ENCODE measurements at regions not wholly inside any gene's neighbourhood (a gene's known extent, or its start where the extent isn't known, plus 50 kb on each side); places are given as distances from the start of the nearest gene placed in this dataset.
A peak's percentile ranks its signal among the peaks of the same experiment; 100 is the strongest.
"Not testable (repeated sequence)": the region's sequence is repeated elsewhere in the genome, so short reads cannot be mapped to it uniquely, and the experiment has no call there.

DNA sequence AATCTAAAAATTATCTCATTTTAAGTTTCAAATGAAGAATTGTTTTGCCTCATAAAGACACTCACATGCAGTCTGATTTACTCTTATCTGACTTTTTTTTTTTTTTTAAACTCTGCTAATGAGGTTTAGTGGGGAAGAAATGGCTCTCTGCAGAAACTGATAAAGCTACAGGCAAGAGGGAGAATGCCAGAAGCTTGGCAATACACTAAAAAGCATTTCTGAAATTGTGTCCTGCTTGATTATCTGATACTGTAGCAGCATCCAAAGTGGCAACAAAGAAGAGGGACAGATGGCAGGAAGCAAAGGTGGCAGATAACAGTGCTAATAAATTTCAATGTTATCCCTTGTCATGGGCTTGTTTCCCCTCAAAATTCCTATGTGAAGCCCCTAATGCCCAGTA, 1744.9 kb downstream of the NCAM2 start:
- no peak for DNase-seq

DNA sequence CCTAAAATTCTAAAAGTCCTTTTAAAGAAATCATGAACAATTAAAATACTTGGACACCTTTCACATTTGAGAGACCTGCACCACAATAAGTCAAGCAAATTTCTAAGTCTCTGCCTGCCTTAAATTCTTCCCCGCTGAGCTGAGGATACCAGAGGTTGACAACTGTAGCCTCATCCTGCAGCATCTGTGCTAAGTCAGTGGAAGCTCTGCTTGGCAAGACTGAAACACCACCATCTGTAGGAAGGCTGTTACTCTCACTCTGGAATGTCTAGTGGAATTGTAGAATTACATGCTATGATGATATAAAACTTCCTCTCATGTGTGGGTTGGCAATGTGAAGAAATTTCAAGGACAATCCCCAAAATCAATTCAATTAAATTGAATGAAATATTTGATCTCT, 1756.5 kb downstream of the NCAM2 start:
- DNase-seq, result peak; percentile 10

DNA sequence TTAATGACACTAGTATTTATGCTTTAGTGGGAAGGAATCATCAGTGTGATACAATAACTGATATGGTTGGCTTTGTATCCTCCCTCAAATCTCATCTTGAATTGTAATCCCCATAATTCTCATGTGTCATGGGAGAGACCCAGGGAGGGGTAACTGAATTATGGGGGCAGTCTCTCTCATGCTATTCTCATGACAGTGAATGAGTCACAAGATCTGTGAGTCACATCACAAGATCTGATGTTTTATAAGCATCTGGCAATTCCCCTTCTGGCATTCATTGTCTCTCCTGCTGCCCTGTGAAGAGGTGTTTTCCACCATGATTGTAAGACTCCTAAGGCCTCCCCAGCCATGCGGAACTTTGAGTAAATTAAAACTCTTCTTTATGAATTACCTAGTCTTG, 1760.3 kb downstream of the NCAM2 start:
- no peak for DNase-seq

DNA sequence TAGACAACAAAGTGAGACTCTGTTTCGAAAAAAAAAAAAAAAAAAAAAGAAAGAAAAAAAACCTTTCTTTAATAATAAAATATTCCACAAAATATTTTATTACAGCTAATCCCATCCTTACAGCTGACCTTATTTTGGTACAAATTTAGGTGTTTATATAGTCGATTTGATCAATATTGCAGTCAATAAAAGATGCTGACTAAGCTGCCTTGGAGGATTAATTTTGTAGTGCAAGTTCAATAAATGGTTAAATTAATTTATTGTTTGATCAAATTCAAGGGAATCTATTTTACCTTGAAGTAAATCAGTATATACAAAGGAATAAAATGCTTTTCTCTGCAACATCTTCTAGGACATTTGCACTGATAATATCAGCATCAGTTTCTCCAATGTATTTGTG, 1764.3 kb downstream of the NCAM2 start:
- no peak for DNase-seq

DNA sequence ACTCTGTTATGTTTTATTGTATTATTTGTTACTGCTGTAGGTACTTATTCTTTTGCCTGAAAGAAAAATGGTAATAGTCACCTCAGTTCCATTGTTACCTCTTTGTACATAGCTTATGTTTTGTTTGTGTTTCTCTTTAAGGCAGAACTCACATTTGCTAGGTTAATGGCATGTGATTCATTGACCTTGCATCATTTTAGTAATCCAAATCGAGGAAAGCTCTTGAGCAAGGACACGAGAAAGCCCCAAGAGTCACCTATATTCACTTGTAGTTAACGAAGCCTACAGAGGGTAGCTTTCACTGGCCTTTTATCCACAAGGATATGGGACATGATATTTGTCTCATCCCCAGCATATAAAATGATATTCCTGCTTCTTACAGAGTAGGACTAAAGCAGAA, 1765.2 kb downstream of the NCAM2 start:
- DNase-seq, result no peak

DNA sequence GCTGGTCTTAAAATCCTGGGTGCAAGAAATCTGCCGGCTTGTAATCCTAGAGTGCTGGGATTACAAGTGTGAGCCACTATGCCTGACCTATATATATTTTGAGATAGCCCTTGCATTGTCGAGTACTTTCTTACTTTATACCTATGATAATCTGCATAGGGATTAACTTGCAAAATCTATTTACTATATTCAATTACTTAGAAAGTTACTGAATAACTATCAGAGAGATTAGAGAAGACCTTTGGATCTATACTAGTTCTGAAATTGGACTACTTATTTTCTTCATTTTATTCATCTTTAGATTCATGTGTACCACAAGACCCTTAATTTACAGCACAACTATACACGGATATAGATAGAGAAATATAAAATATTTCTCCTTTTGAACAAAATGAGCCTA, 1766.0 kb downstream of the NCAM2 start:
- no peak for DNase-seq

DNA sequence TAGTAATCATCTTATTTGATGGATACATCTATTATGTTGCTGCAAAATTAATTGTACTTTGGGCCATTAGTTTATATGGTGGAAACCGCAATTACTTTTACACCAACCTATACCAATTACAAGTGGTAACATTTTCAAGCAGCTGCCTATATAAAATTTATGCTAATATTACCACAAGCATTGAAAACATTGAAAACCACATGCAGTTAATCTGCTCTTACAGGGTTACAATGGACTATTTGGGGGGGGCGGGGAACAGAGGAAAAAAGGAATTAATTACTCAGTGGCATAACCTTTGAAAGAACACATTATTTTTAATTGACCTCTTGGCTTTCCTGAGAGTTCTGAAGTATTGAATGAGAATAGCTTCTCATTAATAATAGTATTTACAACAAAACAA, 1793.2 kb downstream of the NCAM2 start:
- DNase-seq, result no peak

DNA sequence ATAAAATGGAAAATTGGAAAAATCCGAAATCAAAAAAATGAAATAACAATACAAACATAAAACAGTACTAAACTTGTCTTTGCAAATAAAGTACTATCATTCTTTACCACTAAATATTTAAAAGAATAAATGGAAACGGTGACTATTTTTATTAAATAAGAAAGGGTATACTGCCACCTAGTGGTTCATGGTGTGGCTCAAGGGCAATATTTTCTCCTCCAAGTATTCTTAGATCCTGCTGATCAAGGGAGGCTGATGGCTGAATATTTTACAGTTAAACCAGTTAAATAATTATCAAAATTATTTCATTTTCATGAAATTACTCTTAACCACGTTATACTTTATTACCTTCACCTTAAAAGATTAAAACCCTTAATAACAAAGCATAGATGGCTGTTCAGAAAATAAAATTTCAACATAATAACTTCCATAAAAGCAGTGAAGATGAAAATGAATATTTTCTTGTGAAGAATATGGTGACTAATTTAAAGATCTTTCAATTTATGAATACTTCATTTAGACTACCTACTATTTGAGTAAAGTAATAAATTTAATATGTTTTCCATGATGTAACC, 1793.9 kb downstream of the NCAM2 start:
- peak; percentile 66 for DNase-seq

DNA sequence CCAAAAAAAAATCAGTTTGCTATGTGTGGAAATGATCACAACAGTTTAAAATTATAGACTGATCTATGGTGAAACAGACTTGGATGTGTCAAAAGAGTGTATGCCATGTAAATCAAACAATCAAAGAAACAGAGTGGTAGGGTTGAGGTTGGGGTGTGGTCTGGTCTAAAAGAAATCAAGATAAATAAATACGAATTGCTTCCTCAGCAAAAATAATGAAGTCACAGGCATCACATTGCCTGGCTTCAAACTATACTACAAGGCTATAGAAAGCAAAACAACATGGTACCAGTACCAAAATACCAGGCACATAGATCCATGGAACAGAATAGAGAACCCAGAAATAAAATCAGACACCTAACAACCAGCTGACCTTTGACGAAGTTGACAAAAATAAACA, 1796.9 kb downstream of the NCAM2 start:
- DNase-seq, result no peak

DNA sequence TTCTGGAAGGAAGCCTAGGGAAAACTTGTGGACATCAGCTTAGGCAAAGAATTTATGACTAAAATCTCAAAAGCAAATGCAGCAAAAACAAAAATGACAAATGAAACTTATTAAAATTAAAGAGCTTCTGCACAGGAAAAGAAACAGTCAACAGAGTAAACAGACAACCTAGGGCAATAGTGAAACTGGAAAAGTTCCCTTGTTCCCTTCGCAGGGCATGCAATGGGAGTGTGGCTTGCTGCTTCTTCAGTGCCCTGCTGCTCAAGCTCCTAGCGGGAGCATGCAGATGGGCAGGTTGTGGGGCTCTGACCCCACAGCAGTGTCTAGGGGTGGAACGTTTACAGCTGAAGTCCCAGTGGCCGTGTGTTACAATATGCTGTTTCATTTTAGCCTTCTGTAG, 1797.4 kb downstream of the NCAM2 start:
- no peak for DNase-seq

DNA sequence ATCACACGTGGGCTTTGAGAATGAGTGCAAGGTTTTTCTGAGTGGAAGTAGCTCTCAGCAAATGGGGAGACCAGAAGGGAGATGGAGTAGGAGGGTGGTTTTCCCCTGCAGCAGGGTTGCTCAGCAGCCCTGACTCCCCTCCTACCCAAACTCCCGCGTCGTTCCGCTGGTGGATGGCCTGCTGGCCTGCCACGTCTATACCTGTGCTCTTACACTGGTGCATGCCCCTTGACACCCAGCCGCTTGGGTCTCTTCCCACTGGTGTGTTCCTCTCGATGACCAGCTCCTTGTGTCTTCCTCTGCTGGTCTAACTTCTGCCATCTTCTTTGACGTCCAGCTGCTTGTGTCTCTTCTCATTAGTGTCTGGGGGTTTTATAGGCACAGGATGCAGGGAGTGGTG, 1797.9 kb downstream of the NCAM2 start:
- no peak for DNase-seq

DNA sequence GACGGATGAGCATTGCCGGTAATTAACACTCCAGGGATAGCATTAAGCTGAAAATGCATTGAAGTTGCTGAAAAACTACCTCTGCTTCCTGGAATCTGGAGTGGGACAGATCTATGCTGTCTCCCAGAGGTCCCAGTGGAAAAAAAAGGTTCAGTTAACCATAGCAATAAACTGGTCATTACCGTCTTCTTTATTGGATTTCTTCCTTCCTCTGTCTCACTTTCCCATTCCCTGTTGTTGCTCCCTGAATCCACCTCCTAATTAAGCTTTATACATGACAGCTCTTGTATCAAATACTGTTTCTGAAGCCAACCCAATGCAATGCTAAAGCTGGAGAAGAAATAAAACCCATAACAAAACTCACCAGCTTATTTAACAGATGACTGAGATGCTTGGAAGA, 1805.9 kb downstream of the NCAM2 start:
- peak; percentile 4 for DNase-seq

DNA sequence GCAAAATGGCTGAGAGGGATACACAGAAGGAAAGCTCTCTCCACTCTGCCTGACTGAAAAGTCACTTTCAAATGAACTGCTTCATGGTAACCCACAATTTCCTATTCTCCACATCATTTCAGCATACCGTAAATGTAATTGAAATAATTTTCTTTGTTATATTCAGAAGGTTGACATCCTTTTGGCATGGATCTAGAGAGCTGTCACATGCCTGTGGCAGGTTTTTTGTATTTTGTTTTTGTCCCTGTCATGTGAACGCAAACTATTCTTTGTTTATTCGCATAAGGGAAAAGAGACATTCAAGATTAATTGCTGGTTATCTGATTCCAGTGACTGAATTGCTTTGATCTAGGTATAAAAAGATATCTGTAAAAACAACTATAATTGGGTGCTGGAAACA, 1808.1 kb downstream of the NCAM2 start:
- DNase-seq, result no peak

DNA sequence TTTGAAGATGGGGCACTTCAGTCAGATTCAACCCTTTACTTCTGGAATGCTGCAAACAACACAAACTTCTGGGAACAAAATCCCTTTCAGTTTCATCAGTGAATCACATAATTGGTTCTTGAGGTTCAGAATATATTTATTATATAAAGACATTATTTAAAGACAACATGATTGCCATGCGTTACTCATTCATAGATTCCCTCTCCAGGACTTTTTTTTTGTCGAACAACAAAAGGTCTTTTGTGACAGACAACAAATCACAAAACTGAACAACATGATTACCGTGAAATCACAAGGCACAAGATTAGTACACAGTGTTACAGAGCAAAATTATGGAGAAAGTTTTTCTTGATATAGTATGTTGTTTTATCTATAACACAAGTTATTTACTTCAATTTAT, 1815.0 kb downstream of the NCAM2 start:
- DNase-seq, result no peak

DNA sequence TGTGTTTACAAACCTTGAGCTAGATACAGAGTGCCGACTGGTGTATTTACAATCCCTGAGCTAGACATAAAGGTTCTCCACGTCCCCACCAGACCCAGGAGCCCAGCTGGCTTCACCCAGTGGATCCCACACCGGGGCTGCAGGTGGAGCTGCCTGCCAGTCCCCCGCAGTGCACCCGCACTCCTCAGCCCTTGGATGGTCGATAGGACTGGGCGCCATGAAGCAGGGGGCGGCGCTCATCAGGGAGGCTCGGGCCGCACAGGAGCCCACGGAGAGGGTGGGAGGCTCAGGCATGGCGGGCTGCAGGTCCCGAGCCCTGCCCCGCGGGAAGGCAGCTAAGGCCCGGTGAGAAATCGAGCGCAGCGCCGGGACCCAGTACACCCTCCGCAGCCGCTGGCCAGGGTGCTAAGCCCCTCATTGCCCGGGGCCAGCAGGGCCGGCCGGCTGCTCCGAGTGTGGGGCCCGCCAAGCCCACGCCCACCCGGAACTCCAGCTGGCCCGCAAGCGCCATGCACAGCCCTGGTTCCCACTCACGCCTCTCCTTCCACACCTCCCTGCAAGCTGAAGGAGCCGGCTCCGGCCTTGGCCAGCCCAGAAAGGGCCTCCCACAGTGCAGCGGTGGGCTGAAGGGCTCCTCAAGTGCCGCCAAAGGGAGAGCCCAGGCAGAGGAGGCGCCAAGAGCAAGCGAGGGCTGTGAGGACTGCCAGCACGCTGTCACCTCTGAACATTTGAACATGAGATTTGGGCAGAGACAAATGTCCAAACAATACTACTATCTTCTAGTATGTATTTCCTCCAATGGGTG, 1820.7 kb downstream of the NCAM2 start:
- not testable (repeated sequence) for DNase-seq

DNA sequence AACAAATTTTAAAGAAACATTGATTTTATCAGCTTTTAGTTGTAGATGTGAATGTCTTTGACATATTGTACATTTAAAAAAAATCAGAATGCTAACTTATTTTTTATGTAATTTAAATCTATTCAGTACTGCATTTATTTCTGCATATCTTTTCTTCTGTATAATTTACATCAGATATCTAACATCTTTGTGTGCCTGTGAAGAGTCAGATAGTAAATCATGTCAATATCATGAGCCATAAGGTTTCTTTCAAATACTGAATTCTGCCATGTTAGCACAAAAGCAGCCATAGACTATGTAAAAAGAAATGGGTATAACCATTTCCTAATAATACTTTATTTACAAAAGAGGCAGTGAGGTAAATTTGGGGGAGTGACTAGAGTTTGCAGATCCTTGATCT, 1829.2 kb downstream of the NCAM2 start:
- DNase-seq, result no peak

DNA sequence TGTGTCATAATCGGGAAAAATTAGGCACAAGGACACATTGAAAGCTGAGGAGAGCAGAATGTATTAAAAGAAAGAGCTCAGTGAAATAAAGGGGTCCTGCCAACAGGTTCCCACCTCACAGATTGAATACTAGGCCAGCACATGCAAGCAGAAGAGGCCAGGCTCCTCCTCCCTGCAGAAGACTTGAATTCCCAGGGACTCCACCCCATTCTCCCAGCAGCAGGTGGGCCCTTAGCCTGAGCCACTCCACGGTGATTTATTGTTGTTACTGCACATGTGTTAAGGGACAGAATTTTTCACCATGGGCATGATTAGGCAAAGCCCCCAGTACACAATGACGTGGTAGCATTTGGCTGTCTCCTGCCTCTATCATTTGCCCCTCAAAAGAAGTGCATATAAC, 1844.7 kb downstream of the NCAM2 start:
- DNase-seq, result no peak

DNA sequence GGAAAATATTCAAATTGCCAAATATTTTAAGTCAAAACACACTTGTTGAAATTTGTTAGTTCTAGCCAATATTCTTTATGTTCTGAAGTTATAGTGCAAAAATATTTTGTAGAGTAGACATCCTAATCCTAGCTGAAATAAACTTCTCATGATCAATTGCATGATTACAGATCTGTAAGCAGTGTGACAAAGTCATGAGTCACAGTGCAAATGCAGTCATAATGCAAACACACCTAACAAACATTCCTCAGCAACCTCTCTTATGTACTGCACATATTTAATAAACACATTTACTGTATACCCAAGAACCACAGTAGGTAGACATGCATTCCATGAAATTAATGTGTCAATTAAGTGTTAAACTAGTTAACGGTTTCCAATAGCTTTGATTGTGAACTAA, 1857.4 kb downstream of the NCAM2 start:
- no peak for DNase-seq

DNA sequence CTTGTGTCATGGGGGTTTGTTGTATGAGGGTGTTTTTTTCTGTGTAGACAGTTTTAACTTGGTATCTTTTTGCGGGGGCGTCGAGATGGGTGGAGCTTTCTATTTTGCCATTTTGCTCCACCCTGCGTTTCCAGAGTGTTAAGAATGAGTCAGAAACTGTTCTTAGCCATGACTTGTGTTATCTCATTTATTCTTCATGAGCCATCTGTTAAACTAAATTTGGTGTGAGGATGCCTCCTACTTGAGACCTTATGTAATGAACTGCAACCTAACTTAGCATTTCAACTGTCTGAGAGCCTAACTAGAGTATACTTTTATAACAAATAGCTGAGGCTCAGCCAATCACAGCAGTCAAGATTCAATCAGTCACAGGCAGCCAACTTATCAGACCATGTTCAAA, 1873.5 kb downstream of the NCAM2 start:
- no peak for DNase-seq

DNA sequence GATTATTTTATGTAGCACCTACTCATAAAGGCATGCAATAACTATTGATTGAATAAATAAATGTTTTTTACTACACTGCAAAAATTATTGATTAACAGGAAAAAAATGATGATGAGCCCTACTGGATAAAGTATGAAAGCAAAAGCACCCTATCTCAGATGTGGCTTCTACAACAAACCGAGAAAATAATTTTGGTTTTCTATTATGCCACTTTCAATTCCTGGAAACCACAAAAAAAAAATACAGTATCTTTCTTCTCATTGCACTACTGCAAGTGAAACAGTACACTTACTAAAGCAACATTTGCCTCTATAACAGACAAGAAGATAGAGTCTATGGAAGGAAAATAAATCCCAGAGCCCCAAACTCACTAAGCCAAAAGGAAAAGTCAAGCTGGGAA, 1882.4 kb downstream of the NCAM2 start:
- DNase-seq, result no peak

DNA sequence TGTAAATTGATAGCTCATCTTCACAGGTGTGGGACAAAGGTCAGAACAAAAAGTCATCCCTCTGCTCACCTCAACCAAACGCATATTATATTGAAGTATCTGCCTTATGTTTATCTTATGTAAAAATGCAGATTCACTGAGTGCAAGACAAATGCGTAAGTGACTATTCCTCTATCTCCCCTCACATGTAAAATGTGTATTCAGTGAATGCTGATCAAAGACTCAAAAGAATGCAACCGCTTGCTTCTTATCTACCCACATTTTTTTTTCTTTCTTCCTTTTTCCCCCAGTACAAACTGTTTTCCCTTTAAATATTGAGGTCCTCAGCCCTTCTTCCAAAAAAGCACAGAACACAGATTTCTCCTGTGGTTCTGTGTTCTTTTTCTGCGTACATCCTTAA, 1882.9 kb downstream of the NCAM2 start:
- no peak for DNase-seq

DNA sequence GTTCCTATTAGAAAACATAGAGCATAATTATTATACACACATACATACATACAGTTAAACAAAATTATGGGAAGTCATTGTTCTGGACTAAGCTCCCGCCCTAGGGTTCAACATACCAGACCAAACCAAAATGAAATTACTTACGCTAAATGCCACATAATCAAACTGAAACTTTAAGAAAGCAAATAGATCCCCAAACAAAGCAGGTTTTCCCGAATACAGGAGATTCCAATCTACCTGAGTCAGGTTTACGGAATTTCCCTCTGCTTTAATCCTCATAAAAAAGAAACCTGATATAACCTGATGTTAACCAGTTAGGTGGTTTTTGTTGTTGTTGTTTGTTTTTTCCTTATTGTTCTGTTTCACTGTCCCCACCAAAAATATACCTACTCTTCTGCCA, 1886.9 kb downstream of the NCAM2 start:
- no peak for DNase-seq

DNA sequence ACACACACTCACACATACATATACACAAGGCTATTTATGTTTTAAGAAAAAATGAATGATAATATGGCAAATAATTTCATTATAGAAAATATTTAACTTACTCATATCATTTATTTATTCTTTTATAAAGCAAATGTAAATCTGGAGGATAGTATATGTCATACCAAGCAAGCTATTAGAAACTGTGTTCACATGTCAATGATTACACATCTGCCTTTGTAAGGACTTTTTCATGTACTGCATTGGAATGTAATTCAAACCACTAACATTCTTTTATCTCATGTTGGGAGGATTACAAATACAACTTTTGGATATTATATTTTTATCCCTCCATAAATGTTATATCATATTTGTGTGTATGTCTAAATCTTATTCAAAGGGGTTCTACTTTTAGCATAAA, 1887.4 kb downstream of the NCAM2 start:
- DNase-seq, result no peak

DNA sequence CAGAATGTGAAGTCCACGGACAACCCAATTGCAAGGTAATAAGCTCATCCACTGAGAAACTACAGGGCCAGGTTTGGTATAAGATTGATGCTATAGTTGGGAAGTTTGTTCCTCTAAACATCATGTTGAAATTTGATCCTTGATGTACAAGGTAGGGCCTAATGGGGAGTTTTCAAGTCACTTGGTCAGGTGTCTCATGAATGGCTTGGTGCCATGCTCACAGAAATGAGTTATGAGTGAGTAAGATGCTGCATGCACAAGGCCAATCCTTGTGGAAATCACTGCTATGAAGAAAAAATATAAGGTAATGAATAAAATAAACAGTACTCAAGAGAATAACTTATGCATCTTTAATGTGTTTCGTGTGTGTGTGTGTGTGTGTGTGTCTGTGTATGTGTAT, 1891.2 kb downstream of the NCAM2 start:
- no peak for DNase-seq
